ENCODE measurements at regions not wholly inside any gene's neighbourhood (a gene's known extent, or its start where the extent isn't known, plus 50 kb on each side); places are given as distances from the start of the nearest gene placed in this dataset.

GRCh38 chr15:93860701-93861100, 370.7 kb upstream of the MCTP2 start:
- intact Hi-C loops (cut with micrococcal nuclease), result no loop called here

More at GRCh38 chr15:93860701-93861100, 370.7 kb upstream of the MCTP2 start:
- no peak overlapping the region for H3K9ac ChIP-seq (ENCODE audit: low read depth, low read length)
- H3K79me1 ChIP-seq (ENCODE audit: low read depth in 1 of 2, low read length in 2 of 2), result no peaks in the 10 kb centered on the region
- H3K56ac ChIP-seq (ENCODE audit: extremely low read depth, insufficient read depth, low read length), result no peak overlapping the region
- H4K91ac ChIP-seq (ENCODE audit: insufficient read depth, low read depth, low read length), result no peak overlapping the region
- no peaks in the 10 kb centered on the region for H3K4me1 ChIP-seq (ENCODE audit: control insufficient read depth, insufficient read depth, low read length)
- WGBS, 2 experiments (ENCODE audit: extremely low coverage in 2 of 2, insufficient read length in 1 of 2), result no CpG with 5 or more reads among the region's 4 CpGs
- H2BK5ac ChIP-seq (ENCODE audit: low read depth, low read length, poor library complexity, severe bottlenecking), result no peak overlapping the region
- dilution Hi-C loops (cut with HindIII; ENCODE audit: low sequenced_read_pairs, unreplicated experiment) (no loop called here), in situ Hi-C loops (cut with MboI; ENCODE audit: low sequenced_read_pairs) (no loop called here)
- H2BK20ac ChIP-seq (ENCODE audit: low read depth, low read length), result no peak overlapping the region
- no TSS peak for BruUV-seq (replicated peaks)
- H2BK15ac ChIP-seq (ENCODE audit: low read depth, low read length), result no peak overlapping the region
- H4K5ac ChIP-seq (ENCODE audit: low read depth, low read length), result no peak overlapping the region
- H3K9me1 ChIP-seq (ENCODE audit: insufficient read depth, low read length), result no peaks in the 10 kb centered on the region
- no peaks in the 10 kb centered on the region for H4K20me1 ChIP-seq (ENCODE audit: insufficient read depth, low read length)
- H2BK120ac ChIP-seq (ENCODE audit: low read depth, low read length), result no peak overlapping the region
- no peak overlapping the region for H3K4me2 ChIP-seq (ENCODE audit: low read depth, low read length)
- no peaks in the 10 kb centered on the region for H3K36me3 ChIP-seq (ENCODE audit: control insufficient read depth, insufficient read depth, low read length)
- DNase-seq, result no peak
- no peak for TF ChIP-seq CTCF (conservative IDR thresholded peaks at IDR 0.05; ENCODE audit: low read depth, low read length)
- TF ChIP-seq CEBPB (IDR thresholded peaks at IDR 0.05; ENCODE audit: low read depth, low read length), result no peak
- no peak for TF ChIP-seq BHLHE40 (IDR thresholded peaks at IDR 0.05; ENCODE audit: low read depth, low read length)
- TF ChIP-seq FOS (IDR thresholded peaks at IDR 0.05; ENCODE audit: low read depth, low read length), result no peak
- no peak for TF ChIP-seq NFE2L2 (IDR thresholded peaks at IDR 0.05; ENCODE audit: low read depth, low read length)
- no peak for TF ChIP-seq MAZ (IDR thresholded peaks at IDR 0.05; ENCODE audit: borderline replicate concordance, low read depth, low read length)
- TF ChIP-seq RFX5 (IDR thresholded peaks at IDR 0.05; ENCODE audit: low read depth, low read length), result no peak
- no peak for TF ChIP-seq SMC3 (IDR thresholded peaks at IDR 0.05; ENCODE audit: low read depth, low read length)
- no peak for TF ChIP-seq CHD1 (IDR thresholded peaks at IDR 0.05; ENCODE audit: low read depth, low read length)
- no peak for TF ChIP-seq POLR2A (IDR thresholded peaks at IDR 0.05; ENCODE audit: low read depth, low read length)
- no peak overlapping the region for H2AFZ ChIP-seq (replicated peaks; ENCODE audit: low read length, poor library complexity)
- ATAC-seq (ENCODE audit: low read depth), result no peak
- ChIA-PET POLR2A (ENCODE audit: unreplicated experiment) (no interaction called here), CTCF (no interaction called here)
- no peak overlapping the region for H3K27ac ChIP-seq (ENCODE audit: insufficient read depth, low read length)
- no peak overlapping the region for H3K4me3 ChIP-seq (ENCODE audit: insufficient read depth, low read depth, low read length)
- no peak overlapping the region for H3K4ac ChIP-seq (ENCODE audit: low read depth, low read length)
- no peak overlapping the region for H3K18ac ChIP-seq (ENCODE audit: low read depth, low read length)
- no peak overlapping the region for H3K14ac ChIP-seq (replicated peaks; ENCODE audit: low read depth, low read length)
- H4K8ac ChIP-seq (ENCODE audit: low read depth in 2 of 2, low read length in 2 of 2), result no peak overlapping the region
- no peaks in the 10 kb centered on the region for H3K27me3 ChIP-seq (ENCODE audit: control insufficient read depth, insufficient read depth, low read length)
- H2AK9ac ChIP-seq (replicated peaks; ENCODE audit: low read depth, low read length, poor library complexity), result no peak overlapping the region
- peaks cover 14% of the 10 kb centered on the region for H3K9me3 ChIP-seq (ENCODE audit: control insufficient read depth, insufficient read depth, low read length)
- H2AK5ac ChIP-seq (ENCODE audit: low read depth, low read length), result no peak overlapping the region
- H3K23ac ChIP-seq (ENCODE audit: low read depth, low read length), result no peak overlapping the region
